ENCODE measurements at regions not wholly inside any gene's neighbourhood (a gene's known extent, or its start where the extent isn't known, plus 50 kb on each side); places are given as distances from the start of the nearest gene placed in this dataset.
"Not testable (repeated sequence)": the region's sequence is repeated elsewhere in the genome, so short reads cannot be mapped to it uniquely, and the experiment has no call there.

GRCh38 chr13:87122551-87122950 is 548.6 kb upstream of the SLITRK5 start:
- no peak for DNase-seq

GRCh38 chr13:87123987-87124784 is 547.0 kb upstream of the SLITRK5 start:
- DNase-seq = no peak

GRCh38 chr13:87124785-87125074 is 546.4 kb upstream of the SLITRK5 start:
- no peak for DNase-seq

- no peak for DNase-seq
Measured at GRCh38 chr13:87128036-87128435, 543.1 kb upstream of the SLITRK5 start.

GRCh38 chr13:87128491-87128890 is 542.7 kb upstream of the SLITRK5 start:
- DNase-seq = no peak

- no peak for DNase-seq
Measured at GRCh38 chr13:87129602-87130300, 541.4 kb upstream of the SLITRK5 start.

- DNase-seq = no peak
Measured at GRCh38 chr13:87130423-87130822, 540.7 kb upstream of the SLITRK5 start.

- DNase-seq = no peak
Measured at GRCh38 chr13:87131611-87132010, 539.6 kb upstream of the SLITRK5 start.

GRCh38 chr13:87138866-87139265 is 532.3 kb upstream of the SLITRK5 start:
- DNase-seq = no peak

GRCh38 chr13:87147076-87147475 is 524.1 kb upstream of the SLITRK5 start:
- no peak for DNase-seq

GRCh38 chr13:87153371-87153770 is 517.8 kb upstream of the SLITRK5 start:
- no peak for DNase-seq

- no peak for DNase-seq
Measured at GRCh38 chr13:87166348-87166747, 504.8 kb upstream of the SLITRK5 start.

- DNase-seq = no peak
Measured at GRCh38 chr13:87168390-87168789, 502.8 kb upstream of the SLITRK5 start.

- no peak for DNase-seq
Measured at GRCh38 chr13:87169337-87169736, 501.8 kb upstream of the SLITRK5 start.

- no peak for DNase-seq
Measured at GRCh38 chr13:87172166-87172835, 498.9 kb upstream of the SLITRK5 start.

- not testable (repeated sequence) for DNase-seq
Measured at GRCh38 chr13:87185138-87185537, 486.0 kb upstream of the SLITRK5 start.

- DNase-seq = not testable (repeated sequence)
Measured at GRCh38 chr13:87186647-87187046, 484.5 kb upstream of the SLITRK5 start.

GRCh38 chr13:87191485-87191884 is 479.7 kb upstream of the SLITRK5 start:
- not testable (repeated sequence) for DNase-seq

GRCh38 chr13:87198371-87198770 is 472.8 kb upstream of the SLITRK5 start:
- DNase-seq = no peak

GRCh38 chr13:87206708-87207107 is 464.5 kb upstream of the SLITRK5 start:
- no peak for DNase-seq

- DNase-seq = no peak
Measured at GRCh38 chr13:87207280-87208003, 463.7 kb upstream of the SLITRK5 start.

- no peak for DNase-seq
Measured at GRCh38 chr13:87208636-87209035, 462.5 kb upstream of the SLITRK5 start.

GRCh38 chr13:87234981-87235380 is 436.2 kb upstream of the SLITRK5 start:
- DNase-seq = no peak

Measured in activated effector memory CD4-positive, alpha-beta T cell treated with anti-CD3 and anti-CD28 coated beads, Interleukin-2, amount 50 U/mL, for 16 hours (primary cell).